ENCODE measurements at regions not wholly inside any gene's neighbourhood (a gene's known extent, or its start where the extent isn't known, plus 50 kb on each side); places are given as distances from the start of the nearest gene placed in this dataset.
"Not testable (repeated sequence)": the region's sequence is repeated elsewhere in the genome, so short reads cannot be mapped to it uniquely, and the experiment has no call there.

GRCh38 chr6:144947398-144947976 is 662.4 kb downstream of the UTRN start:
- no peak for TF ChIP-seq CTCF (IDR thresholded peaks at IDR 0.05; ENCODE audit: extremely low read depth, missing control alignments)
- no peak for DNase-seq (ENCODE audit: low spot score)

- TF ChIP-seq CTCF (IDR thresholded peaks at IDR 0.05; ENCODE audit: extremely low read depth, missing control alignments): no peak
- DNase-seq (ENCODE audit: low spot score): no peak
Measured at GRCh38 chr6:144951730-144952437, 666.7 kb downstream of the UTRN start.

GRCh38 chr6:144952456-144953240 is 667.5 kb downstream of the UTRN start:
- TF ChIP-seq CTCF (IDR thresholded peaks at IDR 0.05; ENCODE audit: extremely low read depth, missing control alignments): no peak
- DNase-seq (ENCODE audit: low spot score): no peak

GRCh38 chr6:144953552-144954240 is 668.6 kb downstream of the UTRN start:
- DNase-seq (ENCODE audit: low spot score): no peak
- no peak for TF ChIP-seq CTCF (IDR thresholded peaks at IDR 0.05; ENCODE audit: extremely low read depth, missing control alignments)

- no peak for TF ChIP-seq CTCF (IDR thresholded peaks at IDR 0.05; ENCODE audit: extremely low read depth, missing control alignments)
- no peak for DNase-seq (ENCODE audit: low spot score)
Measured at GRCh38 chr6:144954241-144954556, 669.1 kb downstream of the UTRN start.

- no peak for DNase-seq (ENCODE audit: low spot score)
- TF ChIP-seq CTCF (IDR thresholded peaks at IDR 0.05; ENCODE audit: extremely low read depth, missing control alignments): no peak
Measured at GRCh38 chr6:144955392-144955791, 670.3 kb downstream of the UTRN start.

- DNase-seq (ENCODE audit: low spot score): no peak
- TF ChIP-seq CTCF (IDR thresholded peaks at IDR 0.05; ENCODE audit: extremely low read depth, missing control alignments): no peak
Measured at GRCh38 chr6:144955859-144956258, 670.7 kb downstream of the UTRN start.

GRCh38 chr6:144956697-144957096 is 671.6 kb downstream of the UTRN start:
- not testable (repeated sequence) for DNase-seq (ENCODE audit: low spot score)

Data from GM20000 (cell line).